ENCODE measurements at regions not wholly inside any gene's neighbourhood (a gene's known extent, or its start where the extent isn't known, plus 50 kb on each side); places are given as distances from the start of the nearest gene placed in this dataset.
A peak's percentile ranks its signal among the peaks of the same experiment; 100 is the strongest.

DNA sequence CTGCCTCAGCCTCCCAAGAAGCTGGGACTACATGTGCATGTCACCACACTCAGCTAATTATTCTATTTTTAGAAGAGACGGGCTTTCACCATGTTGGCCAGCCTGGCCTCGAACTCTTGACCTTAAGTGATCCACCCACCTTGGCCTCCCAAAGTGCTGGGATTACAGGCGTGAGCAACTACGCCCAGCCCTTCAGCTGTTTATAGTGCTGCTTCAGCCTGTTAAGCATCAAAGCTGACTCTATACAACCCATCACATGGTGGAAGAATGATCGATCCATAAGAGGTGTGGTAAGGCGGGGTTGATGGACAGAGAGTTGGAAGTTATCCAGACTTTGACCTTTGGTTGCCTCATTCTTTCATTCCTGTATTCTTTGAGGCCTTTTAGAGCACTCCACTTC is 56.2 kb upstream of the RAPGEF2 start:
- TF ChIP-seq POLR2A (IDR thresholded peaks at IDR 0.05) (no peak), EP300 (IDR thresholded peaks at IDR 0.05) (no peak)
- TF ChIP-seq, protein P1, sequence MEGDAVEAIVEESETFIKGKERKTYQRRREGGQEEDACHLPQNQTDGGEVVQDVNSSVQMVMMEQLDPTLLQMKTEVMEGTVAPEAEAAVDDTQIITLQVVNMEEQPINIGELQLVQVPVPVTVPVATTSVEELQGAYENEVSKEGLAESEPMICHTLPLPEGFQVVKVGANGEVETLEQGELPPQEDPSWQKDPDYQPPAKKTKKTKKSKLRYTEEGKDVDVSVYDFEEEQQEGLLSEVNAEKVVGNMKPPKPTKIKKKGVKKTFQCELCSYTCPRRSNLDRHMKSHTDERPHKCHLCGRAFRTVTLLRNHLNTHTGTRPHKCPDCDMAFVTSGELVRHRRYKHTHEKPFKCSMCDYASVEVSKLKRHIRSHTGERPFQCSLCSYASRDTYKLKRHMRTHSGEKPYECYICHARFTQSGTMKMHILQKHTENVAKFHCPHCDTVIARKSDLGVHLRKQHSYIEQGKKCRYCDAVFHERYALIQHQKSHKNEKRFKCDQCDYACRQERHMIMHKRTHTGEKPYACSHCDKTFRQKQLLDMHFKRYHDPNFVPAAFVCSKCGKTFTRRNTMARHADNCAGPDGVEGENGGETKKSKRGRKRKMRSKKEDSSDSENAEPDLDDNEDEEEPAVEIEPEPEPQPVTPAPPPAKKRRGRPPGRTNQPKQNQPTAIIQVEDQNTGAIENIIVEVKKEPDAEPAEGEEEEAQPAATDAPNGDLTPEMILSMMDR (IDR thresholded peaks at IDR 0.05), result no peak
- Histone ChIP-seq H3K4me1 (peaks cover 0 to 6% (median 0%) of the 10 kb centered on the region in 4 donors), H3K9me3 (no peaks in the 10 kb centered on the region), H3K4me3 (no peak overlapping the region), H3K27me3 (no peaks in the 10 kb centered on the region), H3K36me3 (no peaks in the 10 kb centered on the region), H3K27ac (peak overlapping the region in 1 of 4 donors; percentile 17)
- no peak for DNase-seq (ENCODE audit: low spot score in 2 of 2)
- 87 to 95% methylated on average over 6 of the region's 6 CpGs for WGBS, 2 donors

DNA sequence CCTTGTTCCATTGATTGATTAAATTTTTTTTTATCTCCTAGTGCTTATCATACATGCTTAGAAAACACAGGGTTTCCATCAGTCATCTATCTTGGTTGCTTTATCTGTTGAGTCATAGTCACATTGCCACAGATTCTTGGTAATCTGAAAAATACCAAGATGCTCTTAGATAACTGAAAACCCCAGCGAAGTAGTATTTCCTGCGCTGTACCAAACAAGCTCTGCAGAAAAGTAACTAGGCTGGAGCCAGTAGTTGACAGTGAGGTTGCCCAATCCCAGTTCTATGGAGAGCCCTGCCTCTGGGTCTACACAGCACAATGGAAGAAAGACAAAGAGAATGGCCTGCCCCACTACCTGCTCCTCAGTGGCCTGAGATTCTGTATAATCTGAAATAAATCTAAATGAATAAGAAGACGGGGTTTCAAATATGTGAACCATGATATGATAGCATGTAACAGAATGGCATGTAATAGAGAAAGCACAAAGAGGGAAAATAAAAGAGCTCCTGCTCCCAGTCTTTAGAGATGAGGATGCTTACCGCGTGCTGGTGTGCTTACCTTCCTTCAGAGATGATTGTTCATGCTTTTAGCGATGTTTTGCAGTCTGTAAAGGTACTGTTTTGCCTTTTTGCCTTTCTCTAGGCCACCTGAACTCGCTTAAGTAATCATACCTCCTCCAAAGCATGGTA is 55.3 kb upstream of the RAPGEF2 start:
- Histone ChIP-seq H3K4me1 (peaks cover 0 to 7% (median 0%) of the 10 kb centered on the region in 4 donors), H3K27ac (peak overlapping the region in 3 of 4 donors; percentile 57 to 77 (median 70)), H3K9me3 (no peaks in the 10 kb centered on the region), H3K4me3 (peak overlapping the region in 1 of 4 donors; percentile 27), H3K36me3 (no peaks in the 10 kb centered on the region), H3K27me3 (no peaks in the 10 kb centered on the region)
- 80 to 83% methylated on average over 7 of the region's 7 CpGs for WGBS, 2 donors
- TF ChIP-seq POLR2A (IDR thresholded peaks at IDR 0.05) (no peak), EP300 (IDR thresholded peaks at IDR 0.05) (no peak)
- TF ChIP-seq, protein P1 (IDR thresholded peaks at IDR 0.05), result no peak
- no peak for DNase-seq (ENCODE audit: low spot score in 2 of 2)

DNA sequence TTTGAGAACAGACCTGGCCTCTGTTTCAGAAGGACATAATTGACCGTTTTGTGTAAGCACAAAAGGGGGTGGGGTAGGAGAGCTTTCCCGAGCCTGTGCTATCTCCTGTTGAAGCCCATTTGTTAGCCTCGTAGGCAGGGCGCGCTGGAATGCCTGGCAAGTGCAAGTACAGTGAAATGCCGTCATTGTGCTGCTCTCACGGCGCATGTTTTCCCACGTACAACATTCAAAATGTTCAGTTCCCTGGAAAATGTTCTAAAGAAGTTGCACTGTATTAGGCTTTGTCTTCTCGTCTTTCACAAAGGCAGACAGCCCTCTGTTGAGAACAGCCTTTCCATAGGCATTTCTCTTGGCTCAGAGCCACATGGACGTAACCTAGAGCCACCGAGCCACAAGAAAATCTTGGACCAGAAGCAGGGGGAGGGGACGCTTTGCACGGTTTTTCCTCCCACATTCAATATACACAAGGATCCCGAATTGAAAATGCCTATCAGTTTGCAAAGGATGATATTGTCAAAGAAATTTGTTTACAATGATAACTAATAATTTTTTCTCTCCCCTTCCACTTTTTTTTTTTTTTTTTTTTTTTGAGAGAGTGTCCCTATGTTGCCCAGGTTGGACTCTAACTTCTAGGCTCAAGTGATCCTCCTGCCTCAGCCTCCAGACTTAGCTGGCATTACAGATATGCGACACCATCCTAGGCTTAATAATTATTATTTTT is 54.6 kb upstream of the RAPGEF2 start:
- no peaks in the 10 kb centered on the region for H3K27me3 ChIP-seq
- no peaks in the 10 kb centered on the region for H3K36me3 ChIP-seq
- H3K9me3 ChIP-seq, result no peaks in the 10 kb centered on the region
- DNase-seq (ENCODE audit: low spot score in 2 of 2), result peak; percentile 45 to 46
- peaks cover 0 to 7% (median 0%) of the 10 kb centered on the region in 4 donors for H3K4me1 ChIP-seq
- TF ChIP-seq, protein P1 (IDR thresholded peaks at IDR 0.05), result no peak
- TF ChIP-seq EP300 (IDR thresholded peaks at IDR 0.05), result peak; percentile 52 to 83
- TF ChIP-seq POLR2A (IDR thresholded peaks at IDR 0.05), result no peak
- H3K27ac ChIP-seq, result peak overlapping the region in 3 of 4 donors; percentile 57 to 77 (median 70)
- H3K4me3 ChIP-seq, result peak overlapping the region in 3 of 4 donors; percentile 2 to 37 (median 27)
- WGBS, 2 donors, result 13 to 15% methylated on average over 16 of the region's 16 CpGs

DNA sequence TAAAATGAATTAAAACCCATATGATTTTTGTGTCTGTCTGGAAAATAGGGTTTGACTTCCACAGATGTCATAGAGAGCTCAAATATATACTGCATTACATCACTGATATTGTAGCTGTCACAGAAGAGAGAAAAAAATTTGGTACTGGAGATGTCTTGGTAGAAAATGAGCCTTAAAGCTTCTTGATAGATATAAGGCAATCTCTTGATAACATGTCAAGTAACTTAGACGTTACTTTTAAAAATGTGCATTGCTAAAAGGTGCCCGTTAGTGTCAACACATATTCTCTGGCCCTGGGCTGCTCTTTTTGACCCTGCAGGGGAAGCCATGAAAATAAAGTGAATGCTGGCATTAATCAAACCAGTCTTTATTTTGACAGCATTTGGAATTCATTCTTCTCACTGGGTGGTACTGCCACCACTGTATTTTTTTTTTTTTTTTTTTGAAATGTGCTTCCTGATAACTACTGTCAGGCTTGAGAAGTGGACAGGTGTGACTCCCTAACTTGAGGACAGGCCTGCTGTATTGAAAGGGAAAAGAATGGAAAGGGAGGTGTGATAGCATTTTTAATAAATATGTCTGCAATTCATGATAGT is 53.0 kb upstream of the RAPGEF2 start:
- Histone ChIP-seq H3K4me1 (peaks cover 0 to 7% (median 0%) of the 10 kb centered on the region in 4 donors), H3K27ac (peak overlapping the region in 1 of 4 donors; percentile 57), H3K36me3 (no peaks in the 10 kb centered on the region), H3K4me3 (no peak overlapping the region), H3K27me3 (no peaks in the 10 kb centered on the region), H3K9me3 (no peaks in the 10 kb centered on the region)
- no peak for DNase-seq (ENCODE audit: low spot score in 2 of 2)
- 67 to 71% methylated on average over 2 of the region's 2 CpGs for WGBS, 2 donors
- no peak for TF ChIP-seq POLR2A (IDR thresholded peaks at IDR 0.05)

DNA sequence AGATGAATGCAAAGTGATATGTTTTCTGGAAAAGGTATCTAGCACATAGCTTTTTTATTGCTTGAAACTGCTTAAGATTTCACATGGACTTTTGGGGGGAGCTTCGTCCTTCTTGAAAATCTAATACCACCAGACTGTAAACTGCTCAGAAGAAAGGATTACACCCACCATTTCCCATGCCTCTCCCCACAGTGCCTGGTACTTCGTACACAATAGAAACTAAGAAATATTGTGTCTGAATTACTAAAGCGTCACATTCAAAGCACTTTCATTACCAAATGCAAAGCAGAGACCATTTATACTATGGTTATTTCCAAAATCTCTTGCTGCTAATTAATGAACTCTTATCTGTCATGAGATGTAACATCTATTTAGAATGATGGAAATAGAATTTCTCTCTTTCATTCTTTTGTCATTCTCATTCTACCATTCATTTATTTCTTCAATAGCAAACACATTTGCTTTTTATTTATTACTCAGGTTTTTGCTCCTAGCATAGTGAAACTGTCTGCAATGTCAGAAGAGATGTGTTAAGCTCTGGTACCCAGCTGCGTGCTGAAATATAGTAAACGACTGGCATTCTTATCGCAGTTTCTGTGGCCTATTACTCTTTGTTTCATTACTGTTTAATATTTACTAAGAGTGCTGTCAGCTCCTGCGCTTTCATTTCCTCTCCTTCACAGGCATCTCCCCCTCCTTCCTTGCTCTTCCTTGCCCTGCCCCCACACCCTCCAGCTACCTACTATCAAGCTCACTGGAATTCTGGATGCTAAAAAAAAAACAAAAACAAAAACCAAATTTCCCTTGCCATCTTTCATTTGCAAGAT is 51.4 kb upstream of the RAPGEF2 start:
- WGBS, 2 donors, result 36 to 37% methylated on average over 7 of the region's 7 CpGs
- peak overlapping the region in 1 of 4 donors; percentile 57 for H3K27ac ChIP-seq
- H3K4me3 ChIP-seq, result peak overlapping the region in 1 of 4 donors; percentile 15
- no peaks in the 10 kb centered on the region for H3K9me3 ChIP-seq
- TF ChIP-seq POLR2A (IDR thresholded peaks at IDR 0.05) (no peak), EP300 (IDR thresholded peaks at IDR 0.05) (no peak)
- TF ChIP-seq, protein P1 (IDR thresholded peaks at IDR 0.05), result no peak
- H3K27me3 ChIP-seq, result no peaks in the 10 kb centered on the region
- no peaks in the 10 kb centered on the region for H3K36me3 ChIP-seq
- peaks cover 0 to 7% (median 0%) of the 10 kb centered on the region in 4 donors for H3K4me1 ChIP-seq
- no peak for DNase-seq (ENCODE audit: low spot score in 2 of 2)
